NB4 (cell line): ENCODE measurements at regions not wholly inside any gene's neighbourhood (a gene's known extent, or its start where the extent isn't known, plus 50 kb on each side); places are given as distances from the start of the nearest gene placed in this dataset.

ENCODE experiments used
- DNase-seq: peaks from one replicate; pipeline ENCODE4 v3.0.0; 2010; ENCODE audit warnings: low read depth
- H3K4me3 ChIP-seq: one replicate; pipeline ENCODE4 v1.5.1; 2011; ENCODE audit warnings: mild to moderate bottlenecking, low read depth, low read length, moderate library complexity
- CTCF ChIP-seq: IDR thresholded peaks from one replicate; pipeline ENCODE4 v1.5.1; 2012; ENCODE audit warnings: low read depth, low read length
- MAX ChIP-seq: IDR thresholded peaks from 2 replicates; pipeline ENCODE4 v1.6.1; 2011; ENCODE audit warnings: low read depth, low read length
- MYC ChIP-seq: IDR thresholded peaks from 2 replicates; pipeline ENCODE4 v1.6.1; 2011; ENCODE audit warnings: low read depth, low read length
- POLR2A ChIP-seq: IDR thresholded peaks from 2 replicates; pipeline ENCODE4 v1.6.1; 2011; ENCODE audit warnings: mild to moderate bottlenecking; ENCODE audit not compliant: insufficient read length; ENCODE audit errors: extremely low read depth

- TF ChIP-seq CTCF, result no peak
- no peak for TF ChIP-seq MYC
- no peak for TF ChIP-seq MAX
- no peak for TF ChIP-seq POLR2A
- H3K4me3 ChIP-seq, result no peak overlapping the region
- DNase-seq, result no peak
Measured at GRCh38 chr11:115117956-115118493, 386.2 kb downstream of the CADM1 start.

GRCh38 chr11:115119146-115119545, 385.1 kb downstream of the CADM1 start:
- H3K4me3 ChIP-seq, result no peak overlapping the region
- TF ChIP-seq CTCF, result no peak
- no peak for DNase-seq
